AG09309 (cell line): ENCODE measurements at regions not wholly inside any gene's neighbourhood (a gene's known extent, or its start where the extent isn't known, plus 50 kb on each side); places are given as distances from the start of the nearest gene placed in this dataset.
"Not testable (repeated sequence)": the region's sequence is repeated elsewhere in the genome, so short reads cannot be mapped to it uniquely, and the experiment has no call there.

ENCODE experiments used
- DNase-seq: peaks from one replicate; pipeline ENCODE4 v3.0.0-alpha.2; 2010; ENCODE audit warnings: low read depth
- H3K4me3 ChIP-seq: 2 replicates; pipeline ENCODE4 v1.5.1; 2011; ENCODE audit warnings: mild to moderate bottlenecking, low read depth, low read length, moderate library complexity; ENCODE audit not compliant: control insufficient read depth
- CTCF ChIP-seq: IDR thresholded peaks from 2 replicates; pipeline ENCODE4 v1.5.1; 2011; ENCODE audit warnings: mild to moderate bottlenecking, low read depth, low read length, inconsistent platforms; ENCODE audit not compliant: insufficient read depth, control insufficient read depth; ENCODE audit errors: missing control alignments

- H3K4me3 ChIP-seq, result no peak overlapping the region
- no peak for TF ChIP-seq CTCF
- no peak for DNase-seq
Measured at GRCh38 chr12:9406564-9407424, 198.6 kb upstream of the PZP start.

- TF ChIP-seq CTCF, result no peak
- H3K4me3 ChIP-seq, result no peak overlapping the region
- no peak for DNase-seq
Measured at GRCh38 chr12:9405886-9406563, 197.8 kb upstream of the PZP start.

GRCh38 chr12:9404469-9405260 is 196.5 kb upstream of the PZP start:
- no peak overlapping the region for H3K4me3 ChIP-seq
- TF ChIP-seq CTCF, result no peak
- DNase-seq, result no peak

- DNase-seq, result no peak
- no peak overlapping the region for H3K4me3 ChIP-seq
- TF ChIP-seq CTCF, result no peak
Measured at GRCh38 chr12:9404031-9404430, 195.8 kb upstream of the PZP start.

DNA sequence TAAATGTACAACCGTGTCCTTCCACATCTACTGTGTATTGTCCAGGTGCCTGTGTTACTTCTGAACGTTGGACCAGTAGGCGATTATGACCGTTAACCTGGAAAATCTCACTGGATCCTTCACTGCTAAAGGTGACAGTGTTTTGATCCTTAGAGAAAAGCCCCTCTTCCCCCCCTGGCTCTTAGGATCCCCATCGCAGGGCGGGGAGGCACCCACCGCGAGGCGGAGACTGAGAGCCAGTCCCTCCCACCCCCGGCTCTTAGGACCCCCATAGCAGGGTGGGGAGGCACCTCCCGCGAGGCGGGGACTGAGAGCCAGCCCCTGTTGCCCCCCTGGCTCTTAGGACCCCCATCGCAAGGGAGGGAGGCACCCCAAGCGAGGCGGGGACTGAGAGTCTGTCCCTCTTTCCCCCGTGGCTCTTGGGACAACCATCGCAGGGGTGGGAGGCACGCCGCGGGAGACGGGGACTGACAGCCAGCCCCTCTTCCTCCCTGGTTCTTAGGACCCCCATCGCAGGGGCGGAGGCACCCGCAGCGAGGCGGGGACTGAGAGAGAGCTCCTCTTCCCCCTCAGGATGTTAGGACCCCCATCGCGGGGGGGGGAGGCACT is 194.3 kb upstream of the PZP start:
- DNase-seq, H3K4me3 ChIP-seq: not testable (repeated sequence)

DNA sequence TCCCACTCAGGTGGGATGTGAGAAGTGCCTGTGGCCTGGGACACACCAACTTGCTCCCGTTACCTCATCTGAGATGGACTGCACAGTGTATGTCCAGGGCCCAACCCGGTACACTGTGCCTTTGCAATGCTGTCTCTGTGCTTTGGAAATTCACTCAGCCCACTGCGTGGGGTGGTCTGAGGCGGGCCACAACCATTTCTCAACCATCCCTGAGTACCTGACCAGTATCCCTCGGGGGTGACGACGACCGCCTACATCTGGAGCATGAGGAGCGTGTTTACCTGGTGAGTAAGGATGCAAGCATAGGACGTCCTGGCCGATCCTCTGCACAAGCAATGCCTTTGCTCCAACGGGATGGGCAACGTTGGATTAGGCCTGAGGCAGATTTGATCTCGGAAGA is 188.2 kb upstream of the PZP start:
- DNase-seq, H3K4me3 ChIP-seq: not testable (repeated sequence)

- not testable (repeated sequence) for H3K4me3 ChIP-seq, DNase-seq
Measured at GRCh38 chr12:9395220-9395619, 187.0 kb upstream of the PZP start.

GRCh38 chr12:9392842-9393241 is 184.6 kb upstream of the PZP start:
- DNase-seq, result no peak
- no peak overlapping the region for H3K4me3 ChIP-seq
- no peak for TF ChIP-seq CTCF
